ENCODE measurements at regions not wholly inside any gene's neighbourhood (a gene's known extent, or its start where the extent isn't known, plus 50 kb on each side); places are given as distances from the start of the nearest gene placed in this dataset.

DNA sequence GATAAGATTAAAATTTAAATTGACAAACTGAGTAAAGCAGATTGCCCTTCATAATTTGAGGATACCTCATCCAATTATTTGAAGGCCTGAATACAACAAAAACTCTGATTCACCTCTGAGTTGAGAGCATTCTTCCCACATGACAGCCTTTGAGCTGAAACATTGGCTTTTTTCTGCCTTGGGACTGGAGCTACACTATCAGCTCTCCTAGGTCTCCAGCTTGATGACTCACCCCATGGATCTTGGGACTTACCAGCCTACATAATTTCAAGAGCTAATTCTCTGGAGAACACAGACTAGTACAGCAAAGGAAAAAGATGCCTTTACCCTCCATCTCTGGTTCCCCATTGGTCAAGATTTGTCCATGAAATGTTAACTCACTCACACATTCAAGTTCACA is 555.1 kb downstream of the FOXG1 start:
- intact Hi-C loops (cut with micrococcal nuclease) (no loop called here), in situ Hi-C loops (cut with MboI; ENCODE audit: low sequenced_read_pairs) (no loop called here), dilution Hi-C loops (cut with HindIII; ENCODE audit: low sequenced_read_pairs, unreplicated experiment) (no loop called here)
- H4K5ac ChIP-seq (ENCODE audit: low read depth, low read length), result no peak overlapping the region
- H3K4me2 ChIP-seq (ENCODE audit: low read depth, low read length), result no peak overlapping the region
- H2BK20ac ChIP-seq (ENCODE audit: low read depth, low read length), result 0 out of 2 replicates have a peak overlapping the region, but pooled peaks have one; percentile 13
- DNase-seq (peak; percentile 90), ATAC-seq (ENCODE audit: low read depth) (peak; percentile 79)
- H3K27me3 ChIP-seq (ENCODE audit: control insufficient read depth, insufficient read depth, low read length), result no peaks in the 10 kb centered on the region
- H2AK9ac ChIP-seq (replicated peaks; ENCODE audit: low read depth, low read length, poor library complexity), result no peak overlapping the region
- BruUV-seq (replicated peaks), result no TSS peak
- H3K36me3 ChIP-seq (ENCODE audit: control insufficient read depth, insufficient read depth, low read length), result no peaks in the 10 kb centered on the region
- no peaks in the 10 kb centered on the region for H3K9me1 ChIP-seq (ENCODE audit: insufficient read depth, low read length)
- no peak overlapping the region for H3K4me3 ChIP-seq (ENCODE audit: insufficient read depth, low read depth, low read length)
- POLR2A ChIA-PET (ENCODE audit: unreplicated experiment), result no interaction called here
- no peak overlapping the region for H3K23ac ChIP-seq (ENCODE audit: low read depth, low read length)
- H4K20me1 ChIP-seq (ENCODE audit: insufficient read depth, low read length), result no peaks in the 10 kb centered on the region
- TF ChIP-seq, protein P1, sequence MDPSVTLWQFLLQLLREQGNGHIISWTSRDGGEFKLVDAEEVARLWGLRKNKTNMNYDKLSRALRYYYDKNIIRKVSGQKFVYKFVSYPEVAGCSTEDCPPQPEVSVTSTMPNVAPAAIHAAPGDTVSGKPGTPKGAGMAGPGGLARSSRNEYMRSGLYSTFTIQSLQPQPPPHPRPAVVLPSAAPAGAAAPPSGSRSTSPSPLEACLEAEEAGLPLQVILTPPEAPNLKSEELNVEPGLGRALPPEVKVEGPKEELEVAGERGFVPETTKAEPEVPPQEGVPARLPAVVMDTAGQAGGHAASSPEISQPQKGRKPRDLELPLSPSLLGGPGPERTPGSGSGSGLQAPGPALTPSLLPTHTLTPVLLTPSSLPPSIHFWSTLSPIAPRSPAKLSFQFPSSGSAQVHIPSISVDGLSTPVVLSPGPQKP (IDR thresholded peaks at IDR 0.05; ENCODE audit: borderline replicate concordance, low read depth, low read length), result no peak
- TF ChIP-seq MAFK (IDR thresholded peaks at IDR 0.05; ENCODE audit: low read depth, low read length) (no peak), RFX5 (IDR thresholded peaks at IDR 0.05; ENCODE audit: low read depth, low read length) (no peak), USF2 (IDR thresholded peaks at IDR 0.05; ENCODE audit: low read depth, low read length) (no peak; the same call in 1 of the 2 replicates), FOS (IDR thresholded peaks at IDR 0.05; ENCODE audit: low read depth, low read length) (peak; percentile 55; the same call in 1 of the 2 replicates), CEBPB (IDR thresholded peaks at IDR 0.05; ENCODE audit: low read depth, low read length) (no peak), CTCF (conservative IDR thresholded peaks at IDR 0.05; ENCODE audit: low read depth, low read length) (no peak)
- no peak overlapping the region for H4K8ac ChIP-seq (ENCODE audit: low read depth in 2 of 2, low read length in 2 of 2)
- H3K56ac ChIP-seq (ENCODE audit: extremely low read depth, insufficient read depth, low read length), result no peak overlapping the region
- no peak overlapping the region; the same call in 1 of the 2 replicates for H2BK120ac ChIP-seq (ENCODE audit: low read depth, low read length)
- no peak overlapping the region for H3K14ac ChIP-seq (replicated peaks; ENCODE audit: low read depth, low read length)
- no peak overlapping the region for H2BK5ac ChIP-seq (ENCODE audit: low read depth, low read length, poor library complexity, severe bottlenecking)
- no peak overlapping the region for H2AK5ac ChIP-seq (ENCODE audit: low read depth, low read length)
- no peaks in the 10 kb centered on the region for H3K79me1 ChIP-seq (ENCODE audit: low read depth in 1 of 2, low read length in 2 of 2)
- no peak overlapping the region for H3K9ac ChIP-seq (ENCODE audit: low read depth, low read length)
- H3K4ac ChIP-seq (ENCODE audit: low read depth, low read length), result no peak overlapping the region
- CTCF ChIA-PET, result no interaction called here
- H3K18ac ChIP-seq (ENCODE audit: low read depth, low read length), result no peak overlapping the region
- H2BK15ac ChIP-seq (ENCODE audit: low read depth, low read length), result no peak overlapping the region
- no peak overlapping the region for H3K27ac ChIP-seq (ENCODE audit: insufficient read depth, low read length)
- H3K9me3 ChIP-seq (ENCODE audit: control insufficient read depth, insufficient read depth, low read length), result no peaks in the 10 kb centered on the region
- no peak overlapping the region for H4K91ac ChIP-seq (ENCODE audit: insufficient read depth, low read depth, low read length)
- H3K4me1 ChIP-seq (ENCODE audit: control insufficient read depth, insufficient read depth, low read length), result no peaks in the 10 kb centered on the region; the same call in 1 of the 2 replicates
- H2AFZ ChIP-seq (replicated peaks; ENCODE audit: low read length, poor library complexity), result no peak overlapping the region

Data from IMR-90 (cell line).